Fibroblast of gingiva (primary cell): ENCODE measurements at regions not wholly inside any gene's neighbourhood (a gene's known extent, or its start where the extent isn't known, plus 50 kb on each side); places are given as distances from the start of the nearest gene placed in this dataset.
"Not testable (repeated sequence)": the region's sequence is repeated elsewhere in the genome, so short reads cannot be mapped to it uniquely, and the experiment has no call there.

Source experiments
- DNase-seq: peaks from one replicate; pipeline ENCODE4 v3.0.0-alpha.2; 2011; ENCODE audit warnings: low read depth

DNA sequence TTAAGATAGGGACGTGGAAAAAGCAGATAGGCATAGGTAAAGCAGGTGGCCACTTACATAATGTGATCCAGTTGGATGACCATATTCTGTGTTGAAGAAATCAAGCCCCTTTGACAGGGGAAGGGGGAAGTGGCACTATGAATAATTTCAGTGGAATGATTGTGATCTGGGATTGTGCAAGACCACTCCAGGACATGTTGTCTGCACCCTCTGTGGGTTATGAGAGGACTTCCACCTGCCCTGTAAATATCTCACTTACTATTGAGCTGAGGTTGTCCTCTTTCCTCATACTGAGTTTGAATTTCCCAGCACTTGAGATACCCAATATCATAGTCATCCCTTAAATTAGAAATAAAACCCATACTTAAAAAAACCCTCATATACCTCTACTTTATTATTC, 220.7 kb downstream of the IRS1 start:
- DNase-seq: peak; percentile 19

GRCh38 chr2:226578373-226578772, 221.2 kb downstream of the IRS1 start:
- no peak for DNase-seq

DNA sequence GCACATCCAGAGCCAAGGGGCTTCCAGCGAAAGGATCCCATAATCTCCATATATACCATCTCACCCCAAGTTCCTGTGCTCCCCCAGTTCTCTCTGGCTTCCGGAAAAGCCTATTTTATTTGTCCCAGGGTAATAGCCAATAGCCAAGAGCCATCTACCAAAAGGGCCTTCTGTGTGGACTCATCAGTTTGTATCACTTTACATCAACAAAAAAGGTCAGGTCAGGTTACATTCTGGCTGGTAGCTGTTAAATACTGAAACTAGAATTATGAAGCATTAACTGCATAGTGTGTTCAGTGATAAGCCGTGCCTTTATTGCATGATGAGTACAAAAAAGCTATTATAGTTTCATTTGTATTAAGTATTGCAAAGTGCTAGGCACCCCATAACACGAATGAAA, 223.7 kb downstream of the IRS1 start:
- DNase-seq: peak; percentile 28

- no peak for DNase-seq
Measured at GRCh38 chr2:226573158-226573557, 226.5 kb downstream of the IRS1 start.

DNA sequence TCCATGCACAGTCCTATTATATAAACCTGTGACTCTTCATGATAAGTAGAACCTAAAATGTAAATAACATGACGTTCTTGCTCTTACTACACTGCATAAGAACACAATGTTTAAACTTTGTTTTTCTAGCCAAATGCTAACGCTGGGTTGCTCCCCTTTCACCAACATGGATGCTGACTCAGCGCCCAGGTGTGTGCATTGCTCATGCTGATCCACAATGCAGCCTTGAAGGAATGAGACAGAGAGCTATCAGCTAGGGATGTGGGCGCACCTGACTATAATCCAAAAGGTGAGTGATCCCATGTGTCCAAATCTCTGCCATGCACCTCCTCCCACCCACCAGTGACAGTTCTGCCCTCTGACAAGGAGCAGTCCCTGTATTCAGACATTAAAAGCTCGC, 235.0 kb downstream of the IRS1 start:
- no peak for DNase-seq

GRCh38 chr2:226561962-226562361, 237.7 kb downstream of the IRS1 start:
- no peak for DNase-seq

- no peak for DNase-seq
Measured at GRCh38 chr2:226560325-226560724, 239.3 kb downstream of the IRS1 start.

GRCh38 chr2:226559536-226559935, 240.1 kb downstream of the IRS1 start:
- DNase-seq: no peak

GRCh38 chr2:226558418-226558817, 241.2 kb downstream of the IRS1 start:
- no peak for DNase-seq

DNA sequence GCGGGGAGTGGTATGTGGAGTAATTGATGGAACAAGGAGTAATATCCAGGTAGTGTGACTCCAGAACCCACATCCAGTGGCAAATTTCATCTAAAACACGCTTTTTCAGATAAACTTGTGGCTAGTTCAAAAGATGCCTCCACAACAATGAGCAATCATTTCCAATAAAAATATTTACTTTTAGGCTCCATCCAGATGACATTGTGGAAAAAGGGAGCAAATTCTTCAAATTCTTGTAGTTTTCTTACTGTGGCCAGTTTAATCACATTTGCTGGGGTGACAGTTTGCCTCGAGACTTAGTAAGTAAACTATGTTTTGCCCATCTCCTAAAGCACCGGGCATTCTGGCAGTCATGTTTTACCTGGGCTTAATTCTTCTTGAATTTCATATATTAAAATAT, 243.6 kb downstream of the IRS1 start:
- no peak for DNase-seq

GRCh38 chr2:226554701-226555100, 244.9 kb downstream of the IRS1 start:
- DNase-seq: peak; percentile 59

- no peak for DNase-seq
Measured at GRCh38 chr2:226553333-226553732, 246.3 kb downstream of the IRS1 start.

- peak; percentile 47 for DNase-seq
Measured at GRCh38 chr2:226552571-226553285, 246.9 kb downstream of the IRS1 start.

DNA sequence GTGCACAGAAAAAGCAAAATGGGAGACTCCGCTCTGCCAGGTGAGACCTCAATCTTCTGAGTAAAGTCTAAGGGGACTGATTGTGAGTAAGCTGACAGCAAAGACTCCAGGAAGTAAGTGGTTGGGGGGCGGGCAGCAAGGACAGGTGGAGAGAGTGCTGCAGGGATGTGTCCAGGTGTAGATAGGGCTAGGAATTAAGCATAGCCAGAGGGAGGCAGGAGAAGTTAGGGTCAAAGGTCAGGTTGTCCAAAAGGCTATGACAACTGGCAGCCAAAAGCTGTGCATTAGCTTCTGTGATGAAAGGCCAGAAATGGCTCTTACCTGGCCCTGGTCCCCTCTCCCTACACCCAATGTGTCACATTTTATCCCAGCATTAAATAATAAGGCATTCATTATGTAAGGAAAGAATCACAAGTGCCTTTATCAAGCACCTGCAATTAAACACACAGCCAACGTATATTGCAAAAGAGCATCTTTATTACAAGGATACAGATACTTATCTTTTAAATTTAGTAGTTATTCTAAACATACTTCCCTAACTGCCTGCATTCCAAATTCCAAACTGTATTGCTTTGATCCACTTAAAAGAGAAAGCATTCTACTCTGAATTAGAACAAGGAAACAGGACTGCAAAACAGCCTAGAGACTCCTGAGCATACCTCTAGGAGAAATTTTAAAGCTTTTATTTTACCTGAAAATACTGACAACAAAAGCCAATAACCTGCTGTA, 247.9 kb downstream of the IRS1 start:
- no peak for DNase-seq

DNA sequence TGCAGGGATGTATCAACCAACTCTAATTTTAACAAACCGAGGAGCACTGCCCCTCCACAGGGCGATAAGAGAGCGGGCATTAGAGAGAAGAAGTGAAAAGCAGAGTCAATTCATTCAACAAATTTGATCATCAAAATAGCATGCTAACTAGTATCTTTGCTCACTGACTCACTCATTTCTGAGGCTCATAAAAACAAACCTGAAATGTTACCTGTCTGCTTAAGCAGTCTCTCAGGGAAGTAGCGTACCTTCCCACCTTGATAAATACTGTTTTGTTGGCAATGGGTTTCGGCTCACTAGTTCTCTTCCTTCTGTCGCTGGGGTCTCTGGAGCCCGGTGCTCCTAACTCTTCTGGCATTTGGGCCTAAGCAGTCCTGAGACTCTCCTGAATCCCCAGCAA, 248.8 kb downstream of the IRS1 start:
- no peak for DNase-seq

- peak; percentile 41 for DNase-seq
Measured at GRCh38 chr2:226548732-226549131, 250.9 kb downstream of the IRS1 start.

DNA sequence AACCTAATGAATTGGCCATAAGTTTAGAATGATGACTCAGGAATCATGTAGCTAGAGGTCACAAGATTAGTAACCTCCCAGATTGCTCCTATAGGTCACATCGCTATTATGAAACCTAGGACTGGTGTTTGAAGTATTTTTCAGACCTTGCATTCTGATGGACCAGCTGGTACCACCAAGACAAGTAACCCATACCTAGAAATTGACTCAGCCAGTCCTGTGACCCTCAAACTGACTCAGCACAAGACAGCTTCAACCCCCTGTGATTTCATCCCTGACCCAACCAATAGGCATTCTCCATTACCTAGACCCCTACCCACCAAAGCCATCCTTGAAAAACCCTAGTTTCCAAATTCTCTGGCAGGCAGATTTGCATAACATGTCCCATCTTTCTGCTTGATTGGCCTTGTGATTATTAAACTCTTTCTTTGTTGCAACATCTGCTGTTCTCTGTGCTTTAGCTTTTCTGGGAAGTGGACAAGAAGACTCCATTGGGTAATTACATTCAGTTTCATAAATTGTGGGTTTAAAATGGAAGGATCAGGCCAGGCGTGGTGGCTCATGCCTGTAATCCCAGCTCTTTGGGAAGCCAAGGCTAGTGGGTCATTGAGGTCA, 254.9 kb downstream of the IRS1 start:
- DNase-seq: peak; percentile 69

DNA sequence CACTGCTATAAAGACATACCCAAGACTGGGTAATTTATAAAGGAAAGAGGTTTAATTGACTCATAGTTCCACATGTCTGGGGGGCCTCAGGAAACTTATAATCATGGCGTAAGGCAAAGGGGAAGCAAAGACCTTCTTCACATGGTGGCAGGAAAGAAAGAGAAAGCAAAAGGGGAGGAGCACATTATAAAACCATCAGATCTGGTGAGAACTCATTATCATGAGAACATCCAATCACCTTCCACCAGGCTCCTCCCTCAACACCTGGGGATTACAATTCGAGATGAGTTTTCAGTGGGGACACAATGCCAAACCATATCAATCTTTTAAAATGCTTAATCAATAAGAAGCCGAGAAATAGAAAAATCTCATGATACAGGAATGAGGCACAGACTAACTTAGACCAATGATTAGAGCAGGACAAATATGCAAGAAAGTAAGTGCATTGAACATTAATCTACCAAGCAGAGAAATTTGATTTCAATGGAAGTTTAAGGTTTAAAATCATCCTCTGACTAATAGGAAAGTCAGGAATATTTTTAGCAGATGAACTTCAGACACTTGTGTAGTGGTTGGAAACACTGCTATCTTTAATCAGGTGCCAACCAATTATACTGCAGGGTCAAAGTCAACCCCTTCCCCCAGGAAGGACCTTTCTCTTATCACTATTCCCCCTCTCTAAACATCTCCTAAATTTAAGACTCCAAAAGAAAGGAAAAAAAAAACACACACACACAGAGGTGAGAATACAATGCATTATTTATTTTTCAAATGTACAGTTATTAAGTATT, 259.2 kb downstream of the IRS1 start:
- no peak for DNase-seq

- DNase-seq: no peak
Measured at GRCh38 chr2:226536410-226536809, 263.2 kb downstream of the IRS1 start.

- DNase-seq: not testable (repeated sequence)
Measured at GRCh38 chr2:226532976-226533375, 266.6 kb downstream of the IRS1 start.

DNA sequence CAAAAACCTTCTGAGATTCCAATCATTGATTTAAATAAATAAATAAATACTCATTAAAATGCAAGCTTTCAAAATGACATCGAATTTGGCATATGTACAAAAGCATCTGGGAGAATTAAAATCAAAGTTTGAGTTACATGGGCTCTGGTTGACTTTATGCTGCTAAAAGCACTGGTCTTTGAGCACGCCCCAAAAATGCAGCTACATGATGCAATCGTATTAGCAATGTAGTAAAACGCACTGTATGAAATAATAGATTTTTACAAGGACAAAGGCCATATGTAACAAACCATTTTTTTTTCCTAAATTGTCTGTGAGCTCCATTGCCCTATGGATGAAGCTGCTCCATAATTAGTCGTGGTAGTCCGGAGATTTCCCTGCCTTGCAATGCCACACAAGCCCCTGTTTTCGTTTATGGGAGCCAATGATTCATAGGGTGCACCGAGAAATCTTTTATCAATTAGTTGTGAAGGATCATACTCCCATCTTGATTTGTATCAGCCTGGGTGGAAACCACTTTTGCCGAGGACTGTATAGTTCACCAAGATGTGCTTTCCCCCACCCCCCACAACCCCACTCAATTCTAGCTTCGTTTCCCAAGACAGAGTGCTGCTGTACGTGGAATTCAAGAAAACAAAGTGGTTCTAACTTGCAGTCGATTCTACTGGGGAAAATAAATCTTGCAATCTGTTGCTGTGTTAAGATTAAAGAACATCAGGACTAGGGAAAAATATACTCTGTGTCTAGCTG, 268.4 kb downstream of the IRS1 start:
- DNase-seq: no peak

- DNase-seq: no peak
Measured at GRCh38 chr2:226529556-226529955, 270.1 kb downstream of the IRS1 start.
